Body of pancreas (tissue), 4 donors: ENCODE measurements at regions not wholly inside any gene's neighbourhood (a gene's known extent, or its start where the extent isn't known, plus 50 kb on each side); places are given as distances from the start of the nearest gene placed in this dataset.

Source experiments
- CTCF ChIP-seq, 7 experiments: fragments of 450-650 bp in 4 of 7; fragments of 200-600 bp in 3 of 7; sonication (generic) in 3 of 7; IDR thresholded peaks; one replicate each; pipeline ENCODE4 v1.5.1; 2016 to 2019; ENCODE audit warnings: antibody characterized with exemption in 7 of 7
- POLR2A ChIP-seq, 3 donors: fragments of 450-650 bp; IDR thresholded peaks; one replicate each; pipeline ENCODE4 v1.6.1; 2016; ENCODE audit warnings: antibody characterized with exemption in 3 of 3, mild to moderate bottlenecking in 2 of 3

- TF ChIP-seq POLR2A (IDR thresholded peaks at IDR 0.05) (no peak), CTCF (IDR thresholded peaks at IDR 0.05) (no peak)
Measured at GRCh38 chr6:2471472-2471871, 226.1 kb upstream of the GMDS start.
